PC-3 (cell line): ENCODE measurements at regions not wholly inside any gene's neighbourhood (a gene's known extent, or its start where the extent isn't known, plus 50 kb on each side); places are given as distances from the start of the nearest gene placed in this dataset.

Experiments used
- EZH2 ChIP-seq: fragments of 300-600 bp; sonication (generic); IDR thresholded peaks from one replicate; pipeline ENCODE4 v1.6.1; 2017; ENCODE audit warnings: antibody characterized with exemption, mild to moderate bottlenecking, low read length; ENCODE audit not compliant: unreplicated experiment
- EZH2phosphoT487 ChIP-seq: fragments of 300-600 bp; sonication (generic); IDR thresholded peaks from 2 replicates; pipeline ENCODE4 v1.6.1; 2018; ENCODE audit warnings: mild to moderate bottlenecking, antibody characterized with exemption, low read length, borderline replicate concordance
- TF ChIP-seq, protein P1 (sequence below): fragments of 300-600 bp; sonication (generic); conservative IDR thresholded peaks from 2 replicates; pipeline ENCODE4 v1.5.1; 2017; ENCODE audit warnings: antibody characterized with exemption, low read depth, mild to moderate bottlenecking, low read length

- TF ChIP-seq, protein P1, sequence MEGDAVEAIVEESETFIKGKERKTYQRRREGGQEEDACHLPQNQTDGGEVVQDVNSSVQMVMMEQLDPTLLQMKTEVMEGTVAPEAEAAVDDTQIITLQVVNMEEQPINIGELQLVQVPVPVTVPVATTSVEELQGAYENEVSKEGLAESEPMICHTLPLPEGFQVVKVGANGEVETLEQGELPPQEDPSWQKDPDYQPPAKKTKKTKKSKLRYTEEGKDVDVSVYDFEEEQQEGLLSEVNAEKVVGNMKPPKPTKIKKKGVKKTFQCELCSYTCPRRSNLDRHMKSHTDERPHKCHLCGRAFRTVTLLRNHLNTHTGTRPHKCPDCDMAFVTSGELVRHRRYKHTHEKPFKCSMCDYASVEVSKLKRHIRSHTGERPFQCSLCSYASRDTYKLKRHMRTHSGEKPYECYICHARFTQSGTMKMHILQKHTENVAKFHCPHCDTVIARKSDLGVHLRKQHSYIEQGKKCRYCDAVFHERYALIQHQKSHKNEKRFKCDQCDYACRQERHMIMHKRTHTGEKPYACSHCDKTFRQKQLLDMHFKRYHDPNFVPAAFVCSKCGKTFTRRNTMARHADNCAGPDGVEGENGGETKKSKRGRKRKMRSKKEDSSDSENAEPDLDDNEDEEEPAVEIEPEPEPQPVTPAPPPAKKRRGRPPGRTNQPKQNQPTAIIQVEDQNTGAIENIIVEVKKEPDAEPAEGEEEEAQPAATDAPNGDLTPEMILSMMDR = no peak
- TF ChIP-seq EZH2 = no peak
- no peak for TF ChIP-seq EZH2phosphoT487
Observed at GRCh38 chr4:19683426-19683825, 568.3 kb upstream of the SLIT2 start.
